ENCODE measurements at regions not wholly inside any gene's neighbourhood (a gene's known extent, or its start where the extent isn't known, plus 50 kb on each side); places are given as distances from the start of the nearest gene placed in this dataset.

DNA sequence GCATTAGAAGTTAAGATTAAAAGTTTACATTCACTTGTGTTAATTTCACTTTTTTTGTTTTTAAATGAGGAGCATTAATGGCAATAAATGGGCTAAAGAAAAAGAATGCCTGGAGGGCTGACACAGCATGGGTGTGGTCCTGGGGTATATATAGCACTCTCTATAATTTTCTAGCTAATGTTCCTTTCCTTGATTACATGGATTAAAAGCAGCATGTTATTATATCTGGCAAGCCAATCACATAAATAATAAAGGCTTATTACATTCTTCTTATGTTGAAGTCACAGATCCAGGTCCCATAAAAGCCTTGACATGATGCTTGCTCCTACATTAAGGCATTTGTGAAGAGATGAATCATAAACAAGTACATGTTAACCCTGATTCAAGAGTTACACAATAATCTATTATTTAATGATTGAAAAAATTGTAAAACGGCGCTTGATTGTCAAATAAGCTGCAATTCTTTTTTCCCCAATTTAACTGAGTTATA lies 91.4 kb downstream of the LYPLAL1 start:
- no peak for DNase-seq

- no peak for DNase-seq
These were observed 90.9 kb downstream of the LYPLAL1 start for GRCh38 chr1:219264561-219264960.

Measured in NCI-H1105 treated with DMSO at 0.1 percent for 48 hours (cell line).